ENCODE measurements at regions not wholly inside any gene's neighbourhood (a gene's known extent, or its start where the extent isn't known, plus 50 kb on each side); places are given as distances from the start of the nearest gene placed in this dataset.

GRCh38 chr6:8574749-8575468, 139.6 kb upstream of the SLC35B3 start:
- 74 to 81% (median 77%) methylated on average over 6 of the region's 6 CpGs for WGBS, 5 donors
- Histone ChIP-seq H3K9me3 (no peaks in the 10 kb centered on the region), H3K4me3 (no peak overlapping the region), H3K36me3 (no peaks in the 10 kb centered on the region), H3K27ac (no peak overlapping the region), H3K27me3 (replicated peaks in 1 of 7) (no peaks in the 10 kb centered on the region), H3K4me1 (no peaks in the 10 kb centered on the region)
- no peak for DNase-seq
- intact Hi-C loops (cut with DNase I; ENCODE audit: low total_unique reads) = no loop called here
- TF ChIP-seq POLR2A (IDR thresholded peaks at IDR 0.05) = no peak
- TF ChIP-seq POLR2AphosphoS5 (IDR thresholded peaks at IDR 0.05) = no peak
- no peak for TF ChIP-seq CTCF (IDR thresholded peaks at IDR 0.05 in 8 of 11, conservative IDR thresholded peaks at IDR 0.05 in 3 of 11)

- DNase-seq = no peak
- H3K36me3 ChIP-seq = no peaks in the 10 kb centered on the region
- H3K4me1 ChIP-seq = no peaks in the 10 kb centered on the region
- 94 to 97% (median 95%) methylated on average over 2 of the region's 2 CpGs for WGBS, 5 donors
- peaks cover 0 to 4% (median 0%) of the 10 kb centered on the region in 8 donors for H3K9me3 ChIP-seq
- intact Hi-C loops (cut with DNase I; ENCODE audit: low total_unique reads) = no loop called here
- H3K4me3 ChIP-seq = no peak overlapping the region
- no peak overlapping the region for H3K27ac ChIP-seq
- TF ChIP-seq POLR2A (IDR thresholded peaks at IDR 0.05) = no peak
- TF ChIP-seq POLR2AphosphoS5 (IDR thresholded peaks at IDR 0.05) = no peak
- TF ChIP-seq CTCF (IDR thresholded peaks at IDR 0.05 in 8 of 11, conservative IDR thresholded peaks at IDR 0.05 in 3 of 11) = no peak
- H3K27me3 ChIP-seq (replicated peaks in 1 of 7) = no peaks in the 10 kb centered on the region
Measured at GRCh38 chr6:8574311-8574710, 139.0 kb upstream of the SLC35B3 start.

GRCh38 chr6:8570256-8570920, 135.0 kb upstream of the SLC35B3 start:
- Histone ChIP-seq H3K27ac (no peak overlapping the region), H3K36me3 (no peaks in the 10 kb centered on the region), H3K4me1 (no peaks in the 10 kb centered on the region), H3K4me3 (no peak overlapping the region), H3K27me3 (replicated peaks in 1 of 7) (no peaks in the 10 kb centered on the region), H3K9me3 (peaks cover 0 to 16% (median 0%) of the 10 kb centered on the region in 8 donors)
- intact Hi-C loops (cut with DNase I; ENCODE audit: low total_unique reads) = no loop called here
- 70 to 84% (median 78%) methylated on average over 6 of the region's 6 CpGs for WGBS, 5 donors
- no peak for DNase-seq
- TF ChIP-seq CTCF (IDR thresholded peaks at IDR 0.05 in 8 of 11, conservative IDR thresholded peaks at IDR 0.05 in 3 of 11) = no peak
- no peak for TF ChIP-seq POLR2A (IDR thresholded peaks at IDR 0.05)
- TF ChIP-seq POLR2AphosphoS5 (IDR thresholded peaks at IDR 0.05) = no peak

GRCh38 chr6:8562125-8562524, 126.8 kb upstream of the SLC35B3 start:
- no peaks in the 10 kb centered on the region for H3K36me3 ChIP-seq
- DNase-seq = no peak
- H3K27ac ChIP-seq = no peak overlapping the region
- 58 to 86% (median 73%) methylated on average over 3 of the region's 3 CpGs for WGBS, 5 donors
- H3K27me3 ChIP-seq (replicated peaks in 1 of 7) = no peaks in the 10 kb centered on the region
- no peaks in the 10 kb centered on the region for H3K9me3 ChIP-seq
- no peak for TF ChIP-seq POLR2AphosphoS5 (IDR thresholded peaks at IDR 0.05)
- no peak for TF ChIP-seq POLR2A (IDR thresholded peaks at IDR 0.05)
- no peak for TF ChIP-seq CTCF (IDR thresholded peaks at IDR 0.05 in 8 of 11, conservative IDR thresholded peaks at IDR 0.05 in 3 of 11)
- intact Hi-C loops (cut with DNase I; ENCODE audit: low total_unique reads) = no loop called here
- H3K4me1 ChIP-seq = no peaks in the 10 kb centered on the region
- no peak overlapping the region for H3K4me3 ChIP-seq

Measured in spleen (tissue), 11 donors.